ENCODE measurements at regions not wholly inside any gene's neighbourhood (a gene's known extent, or its start where the extent isn't known, plus 50 kb on each side); places are given as distances from the start of the nearest gene placed in this dataset.
"Not testable (repeated sequence)": the region's sequence is repeated elsewhere in the genome, so short reads cannot be mapped to it uniquely, and the experiment has no call there.

DNA sequence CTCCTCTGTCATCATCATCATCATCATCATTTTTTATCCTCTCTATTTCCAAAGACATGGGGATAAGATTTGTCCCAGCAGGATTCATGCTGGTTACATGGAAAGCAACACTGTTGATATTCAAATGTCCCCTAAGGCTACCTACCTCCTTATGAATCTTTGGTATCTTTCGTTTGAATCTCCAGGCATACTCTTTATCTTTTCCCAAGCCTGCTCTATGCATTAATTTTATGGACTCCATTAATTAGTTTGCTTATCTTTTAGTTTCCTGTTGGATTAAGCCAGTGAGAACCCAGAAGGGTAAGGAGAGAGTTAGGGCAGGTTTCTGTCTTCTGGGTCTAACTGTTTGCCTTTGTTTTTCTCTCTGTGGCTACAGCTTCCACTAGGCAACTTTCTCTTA lies 129.6 kb upstream of the GOT2 start:
- H3K9me3 Mint-ChIP-seq (ENCODE audit: unreplicated experiment), result no peaks in the 10 kb centered on the region
- TF ChIP-seq, protein P1, sequence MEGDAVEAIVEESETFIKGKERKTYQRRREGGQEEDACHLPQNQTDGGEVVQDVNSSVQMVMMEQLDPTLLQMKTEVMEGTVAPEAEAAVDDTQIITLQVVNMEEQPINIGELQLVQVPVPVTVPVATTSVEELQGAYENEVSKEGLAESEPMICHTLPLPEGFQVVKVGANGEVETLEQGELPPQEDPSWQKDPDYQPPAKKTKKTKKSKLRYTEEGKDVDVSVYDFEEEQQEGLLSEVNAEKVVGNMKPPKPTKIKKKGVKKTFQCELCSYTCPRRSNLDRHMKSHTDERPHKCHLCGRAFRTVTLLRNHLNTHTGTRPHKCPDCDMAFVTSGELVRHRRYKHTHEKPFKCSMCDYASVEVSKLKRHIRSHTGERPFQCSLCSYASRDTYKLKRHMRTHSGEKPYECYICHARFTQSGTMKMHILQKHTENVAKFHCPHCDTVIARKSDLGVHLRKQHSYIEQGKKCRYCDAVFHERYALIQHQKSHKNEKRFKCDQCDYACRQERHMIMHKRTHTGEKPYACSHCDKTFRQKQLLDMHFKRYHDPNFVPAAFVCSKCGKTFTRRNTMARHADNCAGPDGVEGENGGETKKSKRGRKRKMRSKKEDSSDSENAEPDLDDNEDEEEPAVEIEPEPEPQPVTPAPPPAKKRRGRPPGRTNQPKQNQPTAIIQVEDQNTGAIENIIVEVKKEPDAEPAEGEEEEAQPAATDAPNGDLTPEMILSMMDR (IDR thresholded peaks at IDR 0.05), result no peak
- H3K27ac Mint-ChIP-seq (ENCODE audit: unreplicated experiment), result no peak overlapping the region
- H3K4me1 Mint-ChIP-seq (ENCODE audit: unreplicated experiment), result peaks cover 7% of the 10 kb centered on the region
- no peak overlapping the region for H3K4me3 Mint-ChIP-seq (ENCODE audit: unreplicated experiment)
- peaks cover 33% of the 10 kb centered on the region for H3K27me3 Mint-ChIP-seq (ENCODE audit: unreplicated experiment)
- H3K36me3 Mint-ChIP-seq (ENCODE audit: unreplicated experiment), result no peaks in the 10 kb centered on the region
- DNase-seq (ENCODE audit: extremely low spot score, unreplicated experiment), result no peak

DNA sequence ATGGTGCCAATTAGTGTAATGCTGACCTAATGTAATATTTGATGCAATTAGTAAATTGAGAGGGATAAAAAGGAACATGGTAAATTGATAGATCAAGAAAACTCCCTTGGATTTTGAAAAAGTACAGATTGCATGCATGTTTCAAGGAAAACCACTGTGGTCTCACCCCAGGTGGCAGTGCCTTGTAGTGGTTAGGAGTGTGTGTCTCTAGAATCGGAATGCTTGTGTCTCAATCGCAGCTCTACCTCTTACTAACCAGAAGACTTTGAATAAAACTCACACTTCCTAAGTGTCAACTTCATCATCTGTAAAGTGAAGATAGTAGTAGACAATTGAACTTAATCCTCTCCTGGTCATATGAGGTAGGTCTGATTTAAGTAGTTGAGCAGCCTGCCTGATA lies 128.9 kb upstream of the GOT2 start:
- DNase-seq (ENCODE audit: extremely low spot score, unreplicated experiment), result no peak
- Mint-ChIP-seq H3K27me3 (ENCODE audit: unreplicated experiment) (peaks cover 31% of the 10 kb centered on the region), H3K27ac (ENCODE audit: unreplicated experiment) (no peak overlapping the region), H3K4me3 (ENCODE audit: unreplicated experiment) (no peak overlapping the region), H3K4me1 (ENCODE audit: unreplicated experiment) (peaks cover 7% of the 10 kb centered on the region), H3K9me3 (ENCODE audit: unreplicated experiment) (no peaks in the 10 kb centered on the region), H3K36me3 (ENCODE audit: unreplicated experiment) (no peaks in the 10 kb centered on the region)
- TF ChIP-seq, protein P1 (IDR thresholded peaks at IDR 0.05), result no peak

DNA sequence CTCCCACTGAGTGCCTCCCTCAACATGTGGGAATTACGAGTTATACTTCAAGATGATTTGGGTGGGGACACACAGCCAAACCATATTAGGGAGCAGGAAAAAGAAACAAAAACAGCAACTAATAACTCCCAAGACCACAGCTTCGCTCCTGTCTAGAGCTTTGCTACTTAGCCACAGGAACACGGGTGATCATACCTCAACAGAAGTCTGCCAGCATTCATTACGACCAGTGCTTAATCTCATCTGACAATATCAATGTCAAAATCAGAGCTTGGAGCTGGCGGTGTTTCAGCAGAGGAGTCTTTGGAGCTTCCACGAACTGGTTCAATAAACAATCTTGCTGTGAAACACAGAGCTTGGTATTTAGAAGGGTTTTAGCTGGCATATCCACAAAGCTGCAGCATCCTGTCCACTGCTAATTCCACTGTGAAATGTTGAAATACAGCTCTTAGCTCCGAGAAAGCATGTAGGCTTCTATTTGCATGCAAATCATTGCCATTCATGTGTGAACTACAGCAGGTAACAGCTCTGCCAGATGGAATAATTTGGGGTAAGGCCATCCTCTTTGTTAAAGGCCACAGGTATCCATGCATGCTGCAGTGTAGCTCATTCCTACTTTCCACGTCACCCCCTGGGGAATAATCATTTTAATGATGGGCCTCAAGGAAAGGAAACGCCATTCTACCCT lies 128.4 kb upstream of the GOT2 start:
- DNase-seq (ENCODE audit: extremely low spot score, unreplicated experiment), result no peak
- Mint-ChIP-seq H3K27me3 (ENCODE audit: unreplicated experiment) (peaks cover 29% of the 10 kb centered on the region), H3K4me1 (ENCODE audit: unreplicated experiment) (peaks cover 7% of the 10 kb centered on the region), H3K36me3 (ENCODE audit: unreplicated experiment) (no peaks in the 10 kb centered on the region), H3K4me3 (ENCODE audit: unreplicated experiment) (no peak overlapping the region), H3K27ac (ENCODE audit: unreplicated experiment) (no peak overlapping the region), H3K9me3 (ENCODE audit: unreplicated experiment) (no peaks in the 10 kb centered on the region)
- TF ChIP-seq, protein P1 (IDR thresholded peaks at IDR 0.05), result no peak

DNA sequence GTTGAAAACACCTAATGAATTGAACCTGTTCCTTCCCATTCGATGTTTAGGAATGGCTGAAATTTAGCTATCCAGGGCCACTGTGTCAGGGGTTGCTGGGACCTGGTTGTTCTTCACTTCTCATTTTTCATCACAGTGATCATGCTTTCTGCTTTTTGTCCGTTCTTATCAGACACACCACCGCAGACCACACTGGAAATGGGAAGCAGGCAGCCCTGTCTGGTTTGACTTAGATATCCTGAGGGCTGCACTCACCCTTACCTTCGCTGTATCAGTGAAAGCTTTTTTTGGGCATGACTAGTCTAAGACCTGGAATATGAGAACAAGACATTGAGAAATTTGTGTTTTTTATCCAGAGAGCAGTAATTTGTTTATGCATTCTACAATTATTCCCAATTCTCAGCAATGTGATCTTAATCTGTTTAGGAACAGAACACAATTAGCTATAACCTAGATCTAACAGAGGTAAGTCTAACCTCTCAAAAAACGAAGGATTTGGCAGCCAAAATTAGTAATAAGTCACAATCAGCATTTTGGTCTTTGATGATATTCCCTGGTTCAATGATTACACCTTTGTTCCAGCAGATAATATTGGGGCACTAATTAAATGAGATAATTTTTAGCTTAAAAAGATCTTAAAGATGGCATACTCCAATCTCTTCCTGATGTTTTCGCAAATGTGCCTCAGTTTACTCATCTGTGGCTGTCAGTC lies 126.0 kb upstream of the GOT2 start:
- DNase-seq (ENCODE audit: extremely low spot score, unreplicated experiment), result no peak
- Mint-ChIP-seq H3K4me3 (ENCODE audit: unreplicated experiment) (no peak overlapping the region), H3K9me3 (ENCODE audit: unreplicated experiment) (no peaks in the 10 kb centered on the region), H3K27ac (ENCODE audit: unreplicated experiment) (no peak overlapping the region), H3K27me3 (ENCODE audit: unreplicated experiment) (peaks cover 17% of the 10 kb centered on the region), H3K36me3 (ENCODE audit: unreplicated experiment) (no peaks in the 10 kb centered on the region), H3K4me1 (ENCODE audit: unreplicated experiment) (peaks cover 7% of the 10 kb centered on the region)
- TF ChIP-seq, protein P1 (IDR thresholded peaks at IDR 0.05), result no peak

DNA sequence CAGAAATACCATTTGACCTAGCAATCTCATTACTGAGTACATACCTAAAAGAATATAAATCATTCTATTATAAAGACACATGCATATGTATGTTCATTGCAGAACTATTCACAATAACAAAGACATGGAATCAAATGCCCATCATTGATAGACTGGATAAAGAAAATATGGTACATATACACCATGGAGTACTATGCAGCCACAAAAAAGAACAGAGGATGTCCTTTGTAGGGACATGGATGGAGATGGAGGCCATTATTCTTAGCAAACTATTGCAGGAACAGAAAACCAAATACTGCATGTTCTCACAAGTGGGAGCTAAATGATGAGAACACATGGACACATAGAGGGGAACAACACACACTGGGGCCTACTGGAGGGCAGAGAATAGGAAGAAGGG lies 124.5 kb upstream of the GOT2 start:
- not testable (repeated sequence) for H3K9me3 Mint-ChIP-seq (ENCODE audit: unreplicated experiment); DNase-seq (ENCODE audit: extremely low spot score, unreplicated experiment); H3K4me3 Mint-ChIP-seq (ENCODE audit: unreplicated experiment); H3K27ac Mint-ChIP-seq (ENCODE audit: unreplicated experiment); H3K4me1 Mint-ChIP-seq (ENCODE audit: unreplicated experiment); H3K36me3 Mint-ChIP-seq (ENCODE audit: unreplicated experiment)
- peaks cover 25% of the 10 kb centered on the region for H3K27me3 Mint-ChIP-seq (ENCODE audit: unreplicated experiment)
